Stimulated activated CD4-positive, alpha-beta T cell treated with anti-CD3 and anti-CD28 coated beads, Interleukin-1b, Interleukin-23, amount 100 ng/mL, for 4 hours (primary cell): ENCODE measurements at regions not wholly inside any gene's neighbourhood (a gene's known extent, or its start where the extent isn't known, plus 50 kb on each side); places are given as distances from the start of the nearest gene placed in this dataset.
"Not testable (repeated sequence)": the region's sequence is repeated elsewhere in the genome, so short reads cannot be mapped to it uniquely, and the experiment has no call there.

Source experiments
- DNase-seq, 2 donors: peaks; one replicate each; pipeline ENCODE4 v3.0.0-alpha.2; 2020; ENCODE audit warnings: low read depth in 2 of 2

GRCh38 chr2:35582637-35583036 is 772.9 kb upstream of the CRIM1 start:
- DNase-seq = no peak

- no peak for DNase-seq
Measured at GRCh38 chr2:35580956-35581355, 774.6 kb upstream of the CRIM1 start.

GRCh38 chr2:35568574-35568973 is 787.0 kb upstream of the CRIM1 start:
- not testable (repeated sequence) for DNase-seq

GRCh38 chr2:35562488-35562887 is 793.1 kb upstream of the CRIM1 start:
- no peak for DNase-seq

GRCh38 chr2:35548171-35548570 is 807.4 kb upstream of the CRIM1 start:
- no peak for DNase-seq

- no peak for DNase-seq
Measured at GRCh38 chr2:35545301-35545700, 810.3 kb upstream of the CRIM1 start.

GRCh38 chr2:35538796-35539195 is 816.8 kb upstream of the CRIM1 start:
- no peak for DNase-seq

GRCh38 chr2:35530615-35531135 is 824.9 kb upstream of the CRIM1 start:
- no peak for DNase-seq

- DNase-seq = no peak
Measured at GRCh38 chr2:35526741-35527140, 828.8 kb upstream of the CRIM1 start.

GRCh38 chr2:35522450-35522849 is 833.1 kb upstream of the CRIM1 start:
- DNase-seq = no peak

GRCh38 chr2:35510636-35511035 is 844.9 kb upstream of the CRIM1 start:
- DNase-seq = no peak

GRCh38 chr2:35508601-35509000 is 847.0 kb upstream of the CRIM1 start:
- no peak for DNase-seq

- DNase-seq = no peak
Measured at GRCh38 chr2:35504419-35504818, 851.2 kb upstream of the CRIM1 start.

- DNase-seq = no peak
Measured at GRCh38 chr2:35503738-35504199, 851.8 kb upstream of the CRIM1 start.

GRCh38 chr2:35503311-35503710 is 852.3 kb upstream of the CRIM1 start:
- no peak for DNase-seq

- no peak for DNase-seq
Measured at GRCh38 chr2:35501076-35501475, 854.5 kb upstream of the CRIM1 start.

- DNase-seq = no peak
Measured at GRCh38 chr2:35496022-35496421, 859.6 kb upstream of the CRIM1 start.

- no peak for DNase-seq
Measured at GRCh38 chr2:35495182-35495581, 860.4 kb upstream of the CRIM1 start.

GRCh38 chr2:35478121-35478520 is 877.5 kb upstream of the CRIM1 start:
- DNase-seq = not testable (repeated sequence)

- no peak for DNase-seq
Measured at GRCh38 chr2:35468245-35468644, 887.3 kb upstream of the CRIM1 start.

GRCh38 chr2:35463805-35464596 is 891.6 kb upstream of the CRIM1 start:
- DNase-seq = no peak

GRCh38 chr2:35462226-35462998 is 893.2 kb upstream of the CRIM1 start:
- DNase-seq = no peak

- no peak for DNase-seq
Measured at GRCh38 chr2:35461406-35461805, 894.2 kb upstream of the CRIM1 start.
